Common myeloid progenitor, CD34-positive (primary cell): ENCODE measurements at regions not wholly inside any gene's neighbourhood (a gene's known extent, or its start where the extent isn't known, plus 50 kb on each side); places are given as distances from the start of the nearest gene placed in this dataset.

Experiments used
- CTCF ChIA-PET: fragments of 350-600 bp; sonication (Branson Sonifier 250); formaldehyde crosslinking; loops from one replicate; lab custom pipeline; 2021; ENCODE audit warnings: antibody characterized with exemption; lab: Charles Lee
- POLR2A ChIA-PET: fragments of 350-600 bp; sonication (Branson Sonifier 250); formaldehyde crosslinking; loops from one replicate; lab custom pipeline; 2021; ENCODE audit warnings: antibody characterized with exemption; lab: Charles Lee
- DNase-seq, 3 donors: peaks; one replicate each; pipeline versions ENCODE4 v3.0.0 to v3.0.0-alpha.2; 2013
- H3K27ac ChIP-seq, 2 experiments: 1 replicate in 1 of 2; 2 replicates in 1 of 2; pipeline ENCODE4 v1.7.0; 2013; ENCODE audit warnings: inconsistent platforms in 2 of 2, low read length in 2 of 2, mild to moderate bottlenecking in 2 of 2, low read depth in 1 of 2, moderate library complexity in 1 of 2; ENCODE audit not compliant: severe bottlenecking in 2 of 2, insufficient read depth in 1 of 2, poor library complexity in 1 of 2
- H3K27me3 ChIP-seq, 5 experiments: replicated peaks in 2 of 5; 1 replicate in 3 of 5; 2 replicates in 2 of 5; pipeline versions ENCODE4 v1.6.1 to v1.7.0; 2013; ENCODE audit warnings: low read length in 4 of 5, mild to moderate bottlenecking in 2 of 5, moderate library complexity in 2 of 5, inconsistent platforms in 1 of 5; ENCODE audit not compliant: insufficient read depth in 5 of 5, control insufficient read depth in 4 of 5
- H3K36me3 ChIP-seq, 4 experiments: 1 replicate in 2 of 4; 2 replicates in 2 of 4; pipeline versions ENCODE4 v1.6.1 to v1.7.0; 2013; ENCODE audit warnings: low read length in 3 of 4, control low read depth in 1 of 4, mild to moderate bottlenecking in 1 of 4; ENCODE audit not compliant: control insufficient read depth in 4 of 4, insufficient read depth in 4 of 4
- H3K4me1 ChIP-seq, 4 experiments: 1 replicate in 3 of 4; 2 replicates in 1 of 4; pipeline versions ENCODE4 v1.6.1 to v1.7.1; 2013; ENCODE audit warnings: low read length in 3 of 4, mild to moderate bottlenecking in 3 of 4, control low read depth in 1 of 4, inconsistent platforms in 1 of 4, moderate library complexity in 1 of 4; ENCODE audit not compliant: control insufficient read depth in 4 of 4, insufficient read depth in 4 of 4; ENCODE audit errors: control extremely low read depth in 1 of 4
- H3K4me3 ChIP-seq, 7 experiments: 1 replicate in 4 of 7; 2 replicates in 3 of 7; pipeline versions ENCODE4 v1.5.1 to v1.7.0; 2013; ENCODE audit warnings: mild to moderate bottlenecking in 7 of 7, low read length in 6 of 7, moderate library complexity in 6 of 7, inconsistent platforms in 2 of 7, low read depth in 2 of 7, control low read depth in 1 of 7; ENCODE audit not compliant: insufficient read depth in 4 of 7, control insufficient read depth in 1 of 7; ENCODE audit errors: extremely low read depth in 1 of 7
- H3K9me3 ChIP-seq, 5 experiments: 1 replicate in 4 of 5; 2 replicates in 1 of 5; pipeline versions ENCODE4 v1.6.1 to v1.7.1; 2013; ENCODE audit warnings: low read length in 4 of 5, mild to moderate bottlenecking in 2 of 5, inconsistent platforms in 1 of 5, low read depth in 1 of 5, moderate library complexity in 1 of 5; ENCODE audit not compliant: control insufficient read depth in 4 of 5, insufficient read depth in 2 of 5; ENCODE audit errors: control extremely low read depth in 1 of 5
- WGBS: methylation state at CpG from one replicate; pipeline ENCODE4 v1.1.5; 2013; ENCODE audit not compliant: insufficient coverage; 5-methylcytosine and 5-hydroxymethylcytosine counted together

DNA sequence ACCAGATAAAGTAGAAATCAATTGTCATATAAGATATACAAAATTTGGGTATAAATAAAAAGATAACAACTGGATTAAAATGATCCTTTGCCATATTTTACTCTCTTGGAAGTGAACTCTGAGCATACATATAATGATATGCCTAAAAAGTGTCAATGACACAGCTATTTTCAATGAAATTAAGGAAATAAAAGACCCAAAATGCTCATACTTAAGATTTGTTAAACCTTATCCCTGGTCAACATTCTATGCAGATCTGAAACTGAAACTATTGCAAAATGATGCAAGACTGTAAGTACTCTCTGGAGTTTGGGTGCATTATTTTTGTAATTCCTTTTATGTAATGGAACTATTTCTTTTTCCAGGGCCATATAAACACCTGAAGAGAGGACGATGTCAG, 119.0 kb upstream of the SGK1 start:
- Histone ChIP-seq H3K27ac (no peak overlapping the region), H3K4me1 (no peaks in the 10 kb centered on the region)

DNA sequence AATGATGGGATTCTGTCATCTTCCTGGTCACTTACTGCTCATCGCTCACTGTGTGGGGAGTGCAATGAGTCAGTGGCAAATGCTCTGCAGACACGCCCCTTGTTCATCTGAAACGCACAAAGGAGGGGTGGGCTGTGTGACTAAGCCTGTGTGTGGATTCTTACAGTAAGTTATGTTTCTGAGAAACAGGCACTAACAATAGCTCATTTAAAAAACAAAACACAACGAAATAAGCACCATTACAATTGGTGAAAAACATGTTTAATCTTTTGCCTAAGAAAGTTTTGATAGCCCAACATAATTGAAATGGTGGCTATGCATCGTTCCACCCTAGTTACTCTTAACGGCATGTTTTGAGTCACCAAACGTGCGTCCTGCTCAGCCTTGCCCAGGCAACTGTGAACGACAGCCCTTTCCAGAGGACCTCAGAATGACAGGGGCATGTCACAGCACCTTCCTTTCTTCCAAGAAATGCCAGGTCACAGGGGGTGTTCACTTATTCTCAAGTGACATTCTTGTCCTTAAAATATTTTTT, 118.4 kb upstream of the SGK1 start:
- DNase-seq, result peak in 2 of 3 donors; percentile 15 to 19
- ChIA-PET CTCF (no interaction called here), POLR2A (no interaction called here)
- Histone ChIP-seq H3K4me1 (no peaks in the 10 kb centered on the region), H3K27me3 (no peaks in the 10 kb centered on the region), H3K36me3 (no peaks in the 10 kb centered on the region), H3K9me3 (no peaks in the 10 kb centered on the region), H3K27ac (no peak overlapping the region), H3K4me3 (no peak overlapping the region)
- 96% methylated on average over 8 of the region's 9 CpGs for WGBS

More for the DNA sequence above, 119.0 kb upstream of the SGK1 start:
- no peaks in the 10 kb centered on the region for H3K36me3 ChIP-seq
- peak in 2 of 3 donors; percentile 23 to 24 for DNase-seq
- H3K4me3 ChIP-seq, result no peak overlapping the region
- H3K27me3 ChIP-seq, result no peaks in the 10 kb centered on the region
- H3K9me3 ChIP-seq, result no peaks in the 10 kb centered on the region
- ChIA-PET CTCF (interaction anchor here (1.0 to 1.6 kb wide), 2 partner anchors 12 to 204 kb away, joined by 3 to 4 read pairs; no protein-coding TSS in a partner anchor), POLR2A (no interaction called here)
- 83% methylated on average over 1 of the region's 1 CpG for WGBS

DNA sequence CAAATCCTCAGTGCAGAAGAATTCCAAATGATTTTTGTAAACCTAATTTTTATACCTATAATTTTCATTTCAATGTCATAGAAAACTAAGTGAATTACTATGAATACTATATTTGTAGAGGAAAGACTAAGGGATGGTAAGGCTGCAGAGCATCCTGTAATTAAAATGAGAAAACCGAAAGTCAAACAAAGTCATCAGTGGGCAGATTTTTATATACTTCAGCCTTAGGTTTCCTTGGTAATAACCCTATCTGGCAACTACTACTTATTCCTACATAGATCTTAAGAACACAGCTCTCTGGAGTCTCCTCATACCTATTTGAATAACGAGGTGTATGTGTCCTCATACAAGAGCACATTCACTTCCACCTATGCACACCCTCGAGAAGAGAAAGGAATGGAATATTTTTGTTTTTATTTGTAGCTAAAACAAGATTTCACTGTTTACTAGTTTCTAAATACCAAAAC, 117.9 kb upstream of the SGK1 start:
- Histone ChIP-seq H3K4me3 (no peak overlapping the region), H3K27me3 (no peaks in the 10 kb centered on the region), H3K4me1 (no peaks in the 10 kb centered on the region), H3K36me3 (no peaks in the 10 kb centered on the region), H3K9me3 (no peaks in the 10 kb centered on the region), H3K27ac (no peak overlapping the region)
- WGBS, result no CpG with 5 or more reads among the region's 3 CpGs
- CTCF ChIA-PET, result no interaction called here
- POLR2A ChIA-PET, result no interaction called here
- DNase-seq, result no peak

DNA sequence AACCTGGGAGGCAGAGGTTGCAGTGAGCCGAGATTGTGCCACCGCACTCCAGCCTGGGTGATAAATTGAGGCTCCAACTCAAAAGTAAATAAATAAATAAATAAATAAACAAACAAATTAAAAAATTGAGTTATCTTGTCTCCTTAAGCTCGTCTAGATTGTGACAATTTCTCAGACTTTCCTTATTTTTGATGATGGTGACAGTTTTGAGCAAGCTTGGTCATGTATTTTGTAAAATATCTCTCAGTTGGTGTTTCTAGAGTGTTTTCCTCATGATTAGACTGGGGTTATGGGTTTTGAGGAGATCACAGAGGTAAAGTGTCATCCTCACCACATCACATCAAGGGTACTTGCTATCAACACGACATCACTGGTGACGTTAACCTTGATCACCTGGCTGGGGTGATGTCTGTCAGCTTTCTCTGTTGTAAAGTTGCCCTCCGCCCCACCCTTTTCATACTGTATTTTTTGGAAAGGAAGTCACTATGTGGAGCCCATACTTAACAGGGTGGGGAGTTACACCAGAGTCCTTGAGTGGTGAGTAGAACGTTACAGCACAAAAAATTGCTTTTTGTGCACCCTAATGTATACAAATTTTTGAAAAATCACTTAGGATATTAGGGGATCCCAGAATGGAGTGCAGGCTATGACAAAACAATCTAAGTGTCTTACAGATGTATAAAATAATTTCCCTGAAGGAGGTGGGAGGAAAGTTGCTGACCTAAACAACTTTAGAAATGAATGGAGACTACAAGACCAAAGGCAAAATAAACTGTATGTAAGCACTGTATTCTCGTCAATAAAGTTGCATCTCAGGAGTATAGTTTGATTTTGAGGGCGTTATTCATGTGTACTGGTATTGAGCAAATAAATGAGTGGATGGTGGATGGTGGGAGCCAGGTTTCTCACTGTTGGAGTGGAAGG, 116.4 kb upstream of the SGK1 start:
- POLR2A ChIA-PET, result no interaction called here
- CTCF ChIA-PET, result no interaction called here
- WGBS, result 93% methylated on average over 3 of the region's 9 CpGs
- Histone ChIP-seq H3K9me3 (no peaks in the 10 kb centered on the region), H3K27me3 (no peaks in the 10 kb centered on the region), H3K4me1 (no peaks in the 10 kb centered on the region), H3K36me3 (no peaks in the 10 kb centered on the region), H3K4me3 (no peak overlapping the region), H3K27ac (no peak overlapping the region)
- no peak for DNase-seq

DNA sequence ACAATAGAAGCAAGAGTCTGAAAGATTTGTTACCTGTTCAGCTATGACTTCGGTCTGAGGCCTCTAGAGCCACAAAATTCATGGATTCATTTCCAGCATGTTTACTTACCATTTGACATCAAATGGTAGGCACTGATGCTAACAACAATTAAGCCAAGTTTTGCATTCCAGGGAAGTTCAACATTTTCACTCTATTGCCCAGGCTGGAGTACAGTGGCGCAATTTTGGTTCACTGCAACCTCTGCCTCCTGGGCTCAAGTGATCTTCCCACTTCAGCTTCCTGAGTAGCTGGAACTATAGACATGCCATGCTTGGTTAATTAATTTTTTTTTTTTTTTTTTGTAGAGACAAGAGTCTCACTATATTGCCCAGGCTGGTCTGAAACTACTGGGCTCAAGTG, 114.1 kb upstream of the SGK1 start:
- Histone ChIP-seq H3K4me1 (no peaks in the 10 kb centered on the region), H3K27ac (no peak overlapping the region), H3K4me3 (no peak overlapping the region), H3K27me3 (no peaks in the 10 kb centered on the region), H3K9me3 (no peaks in the 10 kb centered on the region), H3K36me3 (no peaks in the 10 kb centered on the region)
- POLR2A ChIA-PET, result no interaction called here
- DNase-seq, result no peak
- 72% methylated on average over 2 of the region's 2 CpGs for WGBS
- CTCF ChIA-PET, result interaction anchor here (0.7 kb wide), 1 partner anchor 139 kb away, joined by 3 read pairs; no protein-coding TSS in a partner anchor

GRCh38 chr6:134431421-134431859, 113.5 kb upstream of the SGK1 start:
- ChIA-PET POLR2A (no interaction called here), CTCF (no interaction called here)

DNA sequence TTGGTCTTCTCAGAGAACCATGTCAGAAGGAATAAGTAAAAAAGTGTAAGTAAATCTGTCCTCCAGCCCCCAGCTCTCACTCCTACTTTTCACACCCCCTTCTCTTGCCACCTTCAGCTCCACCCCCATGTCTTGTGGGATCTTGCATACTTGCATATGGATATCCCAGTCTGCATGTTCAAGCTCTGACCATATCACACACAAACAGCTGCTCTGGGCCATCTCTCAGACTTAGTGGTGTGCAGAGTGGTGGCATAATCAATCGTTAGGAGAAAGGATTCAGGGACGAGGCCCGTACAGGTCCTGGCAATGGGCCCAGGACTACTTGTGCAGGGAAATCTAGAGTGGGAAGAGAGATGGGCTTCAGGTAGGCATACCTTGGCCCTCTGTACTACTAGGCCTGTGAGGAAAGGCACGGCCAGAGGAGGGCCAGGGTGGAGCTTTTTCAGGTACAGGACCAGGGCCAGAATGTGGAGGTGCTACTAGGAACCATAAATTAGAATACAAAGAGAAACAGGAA, 112.0 kb upstream of the SGK1 start:
- DNase-seq, result no peak
- H3K36me3 ChIP-seq, result no peaks in the 10 kb centered on the region
- no peaks in the 10 kb centered on the region for H3K4me1 ChIP-seq
- no peak overlapping the region for H3K4me3 ChIP-seq
- ChIA-PET POLR2A (interaction anchor here (0.7 kb wide), 1 partner anchor 1680 kb away, joined by 3 read pairs; no protein-coding TSS in a partner anchor), CTCF (no interaction called here)
- H3K27ac ChIP-seq, result no peak overlapping the region
- no peaks in the 10 kb centered on the region for H3K9me3 ChIP-seq
- 100% methylated on average over 1 of the region's 4 CpGs for WGBS
- no peaks in the 10 kb centered on the region for H3K27me3 ChIP-seq

More at GRCh38 chr6:134431421-134431859, 113.5 kb upstream of the SGK1 start:
- no peaks in the 10 kb centered on the region for H3K36me3 ChIP-seq
- no peak overlapping the region for H3K4me3 ChIP-seq
- 100% methylated on average over 2 of the region's 3 CpGs for WGBS
- H3K4me1 ChIP-seq, result no peaks in the 10 kb centered on the region
- no peak for DNase-seq
- H3K27ac ChIP-seq, result no peak overlapping the region
- H3K27me3 ChIP-seq, result no peaks in the 10 kb centered on the region
- H3K9me3 ChIP-seq, result no peaks in the 10 kb centered on the region
